ENCODE measurements at regions not wholly inside any gene's neighbourhood (a gene's known extent, or its start where the extent isn't known, plus 50 kb on each side); places are given as distances from the start of the nearest gene placed in this dataset.

GRCh38 chr1:60657926-60658325 is 424.4 kb upstream of the NFIA start:
- Histone ChIP-seq H3K79me1 (ENCODE audit: insufficient read depth, low read depth, low read length, poor library complexity, severe bottlenecking) (no peaks in the 10 kb centered on the region), H3K9me3 (ENCODE audit: control insufficient read depth, low read depth, low read length) (no peaks in the 10 kb centered on the region), H3K79me2 (ENCODE audit: insufficient read depth, low read length) (no peaks in the 10 kb centered on the region), H3K27me3 (ENCODE audit: insufficient read depth, low read length) (no peaks in the 10 kb centered on the region), H2BK120ac (ENCODE audit: low read depth, low read length, poor library complexity, severe bottlenecking) (no peak overlapping the region), H3K23ac (ENCODE audit: insufficient read length, low read depth, low read length) (no peak overlapping the region), H4K20me1 (ENCODE audit: control insufficient read depth, insufficient read depth, insufficient read length) (no peaks in the 10 kb centered on the region), H4K5ac (ENCODE audit: insufficient read length, low read depth, low read length) (no peak overlapping the region), H2BK15ac (ENCODE audit: low read depth, low read length) (no peak overlapping the region), H2AK5ac (ENCODE audit: insufficient read length, low read length) (no peak overlapping the region), H2BK20ac (ENCODE audit: low read depth, low read length, poor library complexity, severe bottlenecking) (no peak overlapping the region), H3K23me2 (ENCODE audit: insufficient read length, low read depth, low read length, poor library complexity, severe bottlenecking) (no peaks in the 10 kb centered on the region), H4K91ac (ENCODE audit: insufficient read length, low read depth, low read length) (no peak overlapping the region), H3K14ac (ENCODE audit: insufficient read depth, low read length) (no peak overlapping the region), H3K4me1 (ENCODE audit: insufficient read depth, low read length) (no peaks in the 10 kb centered on the region), H2AFZ (ENCODE audit: low read length) (no peak overlapping the region), H3T11ph (ENCODE audit: low read length) (no peak overlapping the region), H3K4me2 (ENCODE audit: insufficient read depth, insufficient read length, low read length) (no peak overlapping the region), H3K4ac (ENCODE audit: low read depth, low read length) (no peak overlapping the region), H2BK12ac (ENCODE audit: insufficient read length, low read depth, low read length) (no peak overlapping the region), H3K9ac (ENCODE audit: extremely low read depth, insufficient read length, low read length) (no peak overlapping the region), H3K27ac (ENCODE audit: insufficient read length, low read depth, low read length) (no peak overlapping the region), H4K8ac (replicated peaks; ENCODE audit: insufficient read length, low read depth, low read length) (no peak overlapping the region), H3K56ac (ENCODE audit: insufficient read length, low read depth, low read length) (no peak overlapping the region), H3K18ac (ENCODE audit: insufficient read length, low read depth, low read length) (no peak overlapping the region), H2BK5ac (ENCODE audit: insufficient read length, low read length) (no peak overlapping the region)
- no peaks in the 10 kb centered on the region for H3K4me1 Mint-ChIP-seq
- no CpG with 5 or more reads among the region's 4 CpGs for WGBS (ENCODE audit: extremely low coverage, insufficient read length, low lambda C conversion rate)
- TF ChIP-seq CTCF (conservative IDR thresholded peaks at IDR 0.05) = no peak
- H3K4me3 Mint-ChIP-seq = no peak overlapping the region
- no peak overlapping the region for H3K27ac Mint-ChIP-seq
- no peak for DNase-seq
- H3K36me3 Mint-ChIP-seq (ENCODE audit: insufficient read depth in 1 of 3, low read depth in 3 of 3) = no peaks in the 10 kb centered on the region; a peak in 1 of 7 replicates
- H3K27me3 Mint-ChIP-seq (ENCODE audit: low read depth) = no peaks in the 10 kb centered on the region
- H3K9me3 Mint-ChIP-seq = no peaks in the 10 kb centered on the region
